ENCODE measurements at regions not wholly inside any gene's neighbourhood (a gene's known extent, or its start where the extent isn't known, plus 50 kb on each side); places are given as distances from the start of the nearest gene placed in this dataset.

GRCh38 chr3:116980099-116980498 is 270.5 kb downstream of the TUSC7 start:
- Histone ChIP-seq H3K9me3 (ENCODE audit: control insufficient read depth in 1 of 2, low read length in 2 of 2) (no peaks in the 10 kb centered on the region), H3K36me3 (ENCODE audit: control insufficient read depth in 1 of 2, insufficient read depth in 2 of 2, low read length in 2 of 2) (no peaks in the 10 kb centered on the region), H3K4me1 (ENCODE audit: control insufficient read depth in 1 of 2, insufficient read depth in 2 of 2, low read length in 2 of 2) (no peaks in the 10 kb centered on the region), H3K27me3 (ENCODE audit: control insufficient read depth in 1 of 2, insufficient read depth in 2 of 2, low read length in 2 of 2) (no peaks in the 10 kb centered on the region), H3K4me3 (ENCODE audit: low read depth in 1 of 2, low read length in 2 of 2) (no peak overlapping the region), H3K9ac (ENCODE audit: low read depth in 1 of 2, low read length in 2 of 2) (no peak overlapping the region), H3K27ac (ENCODE audit: low read depth, low read length) (no peak overlapping the region)

- Histone ChIP-seq H3K4me1 (ENCODE audit: control insufficient read depth in 1 of 2, insufficient read depth in 2 of 2, low read length in 2 of 2) (no peaks in the 10 kb centered on the region), H3K27me3 (ENCODE audit: control insufficient read depth in 1 of 2, insufficient read depth in 2 of 2, low read length in 2 of 2) (no peaks in the 10 kb centered on the region), H3K36me3 (ENCODE audit: control insufficient read depth in 1 of 2, insufficient read depth in 2 of 2, low read length in 2 of 2) (no peaks in the 10 kb centered on the region), H3K9me3 (ENCODE audit: control insufficient read depth in 1 of 2, low read length in 2 of 2) (no peaks in the 10 kb centered on the region), H3K4me3 (ENCODE audit: low read depth in 1 of 2, low read length in 2 of 2) (no peak overlapping the region), H3K9ac (ENCODE audit: low read depth in 1 of 2, low read length in 2 of 2) (no peak overlapping the region), H3K27ac (ENCODE audit: low read depth, low read length) (no peak overlapping the region)
Observed at GRCh38 chr3:116981089-116981488, 271.5 kb downstream of the TUSC7 start.

- Histone ChIP-seq H3K9me3 (ENCODE audit: control insufficient read depth in 1 of 2, low read length in 2 of 2) (no peaks in the 10 kb centered on the region), H3K4me3 (ENCODE audit: low read depth in 1 of 2, low read length in 2 of 2) (no peak overlapping the region), H3K36me3 (ENCODE audit: control insufficient read depth in 1 of 2, insufficient read depth in 2 of 2, low read length in 2 of 2) (no peaks in the 10 kb centered on the region), H3K4me1 (ENCODE audit: control insufficient read depth in 1 of 2, insufficient read depth in 2 of 2, low read length in 2 of 2) (no peaks in the 10 kb centered on the region), H3K9ac (ENCODE audit: low read depth in 1 of 2, low read length in 2 of 2) (no peak overlapping the region), H3K27ac (ENCODE audit: low read depth, low read length) (no peak overlapping the region), H3K27me3 (ENCODE audit: control insufficient read depth in 1 of 2, insufficient read depth in 2 of 2, low read length in 2 of 2) (no peaks in the 10 kb centered on the region)
Observed at GRCh38 chr3:116984301-116984700, 274.7 kb downstream of the TUSC7 start.

DNA sequence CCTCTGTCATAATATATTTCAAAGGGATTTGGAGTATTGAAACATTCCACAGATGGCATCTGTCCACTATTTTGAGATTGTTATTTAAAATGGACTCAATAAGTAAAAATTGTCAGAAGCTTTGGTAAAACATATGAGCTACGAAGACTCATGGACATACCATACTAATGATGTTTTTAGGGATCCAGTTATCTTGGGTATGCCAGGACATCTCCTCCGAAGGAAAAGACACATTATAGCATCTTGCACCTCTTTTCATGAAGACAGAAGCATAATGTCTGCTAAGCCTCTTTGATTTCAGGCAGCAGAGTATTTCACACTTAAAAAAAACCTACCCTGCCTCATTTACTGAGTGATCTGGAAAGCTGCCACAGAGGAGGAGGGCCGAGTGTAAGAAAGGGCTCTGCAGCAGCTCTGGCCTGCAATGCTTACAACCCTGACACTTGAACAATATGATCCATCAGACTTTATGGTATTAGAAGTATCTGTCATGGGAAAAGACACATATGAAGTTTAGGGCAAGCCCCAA is 284.8 kb downstream of the TUSC7 start:
- Histone ChIP-seq H3K9me3 (ENCODE audit: control insufficient read depth in 1 of 2, low read length in 2 of 2) (no peaks in the 10 kb centered on the region), H3K4me1 (ENCODE audit: control insufficient read depth in 1 of 2, insufficient read depth in 2 of 2, low read length in 2 of 2) (no peaks in the 10 kb centered on the region), H3K4me3 (ENCODE audit: low read depth in 1 of 2, low read length in 2 of 2) (no peak overlapping the region), H3K27me3 (ENCODE audit: control insufficient read depth in 1 of 2, insufficient read depth in 2 of 2, low read length in 2 of 2) (no peaks in the 10 kb centered on the region), H3K36me3 (ENCODE audit: control insufficient read depth in 1 of 2, insufficient read depth in 2 of 2, low read length in 2 of 2) (no peaks in the 10 kb centered on the region), H3K9ac (ENCODE audit: low read depth in 1 of 2, low read length in 2 of 2) (no peak overlapping the region), H3K27ac (ENCODE audit: low read depth, low read length) (no peak overlapping the region)

GRCh38 chr3:117003501-117003900 is 293.9 kb downstream of the TUSC7 start:
- Histone ChIP-seq H3K9ac (ENCODE audit: low read depth in 1 of 2, low read length in 2 of 2) (no peak overlapping the region), H3K27me3 (ENCODE audit: control insufficient read depth in 1 of 2, insufficient read depth in 2 of 2, low read length in 2 of 2) (no peaks in the 10 kb centered on the region), H3K4me3 (ENCODE audit: low read depth in 1 of 2, low read length in 2 of 2) (no peak overlapping the region), H3K27ac (ENCODE audit: low read depth, low read length) (no peak overlapping the region), H3K9me3 (ENCODE audit: control insufficient read depth in 1 of 2, low read length in 2 of 2) (no peaks in the 10 kb centered on the region), H3K4me1 (ENCODE audit: control insufficient read depth in 1 of 2, insufficient read depth in 2 of 2, low read length in 2 of 2) (peaks cover 0 to 8% of the 10 kb centered on the region in 2 donors), H3K36me3 (ENCODE audit: control insufficient read depth in 1 of 2, insufficient read depth in 2 of 2, low read length in 2 of 2) (no peaks in the 10 kb centered on the region)

DNA sequence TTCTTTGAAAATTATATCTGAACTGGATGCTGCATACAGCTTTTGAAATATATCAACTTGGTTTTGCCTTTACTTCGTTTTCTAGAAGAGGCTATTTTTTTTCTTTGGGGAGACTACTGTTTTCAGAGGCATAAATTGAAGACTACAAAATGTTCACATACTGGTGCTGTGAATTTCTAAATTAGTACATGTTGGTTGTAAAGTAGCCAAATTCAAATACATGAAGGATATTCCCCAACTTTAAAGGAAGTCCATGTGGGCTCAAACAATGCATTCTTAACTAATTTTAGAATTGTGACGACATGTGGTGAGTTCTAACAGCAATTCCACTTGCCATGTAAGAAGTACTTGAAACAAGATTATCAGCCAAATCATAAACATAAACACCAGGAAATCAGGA is 295.7 kb downstream of the TUSC7 start:
- no peak overlapping the region for H3K27ac ChIP-seq (ENCODE audit: low read depth, low read length)
- H3K9me3 ChIP-seq (ENCODE audit: control insufficient read depth in 1 of 2, low read length in 2 of 2) = no peaks in the 10 kb centered on the region
- H3K9ac ChIP-seq (ENCODE audit: low read depth in 1 of 2, low read length in 2 of 2) = no peak overlapping the region
- no peaks in the 10 kb centered on the region for H3K27me3 ChIP-seq (ENCODE audit: control insufficient read depth in 1 of 2, insufficient read depth in 2 of 2, low read length in 2 of 2)
- H3K36me3 ChIP-seq (ENCODE audit: control insufficient read depth in 1 of 2, insufficient read depth in 2 of 2, low read length in 2 of 2) = no peaks in the 10 kb centered on the region
- no peak overlapping the region for H3K4me3 ChIP-seq (ENCODE audit: low read depth in 1 of 2, low read length in 2 of 2)
- peaks cover 0 to 8% of the 10 kb centered on the region in 2 donors for H3K4me1 ChIP-seq (ENCODE audit: control insufficient read depth in 1 of 2, insufficient read depth in 2 of 2, low read length in 2 of 2)

DNA sequence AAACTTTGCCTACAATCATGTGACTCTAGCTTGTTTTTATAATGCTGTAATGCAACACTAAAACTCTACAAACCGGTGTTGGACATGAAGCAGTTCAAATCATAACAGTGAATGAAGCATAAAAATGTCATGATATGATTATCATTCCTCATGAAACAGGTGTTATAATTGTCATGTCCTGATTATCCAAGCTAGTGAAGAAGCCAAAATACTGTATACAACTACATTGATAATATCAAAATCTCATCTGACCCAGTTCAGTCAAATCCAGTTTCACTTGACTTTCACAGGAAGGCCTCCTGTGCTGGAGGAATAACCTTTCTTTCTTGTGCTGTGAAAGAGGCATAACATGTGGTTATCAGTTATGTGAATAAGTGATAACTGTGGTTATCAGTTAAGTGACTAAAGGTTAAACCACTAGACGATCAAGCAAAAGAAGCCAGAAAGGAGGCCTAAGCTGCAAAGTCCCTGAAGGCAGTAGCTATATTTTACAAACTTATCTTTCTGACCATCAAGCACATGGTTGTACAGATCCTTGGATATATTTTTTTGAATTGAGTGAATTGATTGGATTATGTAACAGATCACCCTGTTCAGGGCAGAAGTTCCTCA is 296.4 kb downstream of the TUSC7 start:
- Histone ChIP-seq H3K27me3 (ENCODE audit: control insufficient read depth in 1 of 2, insufficient read depth in 2 of 2, low read length in 2 of 2) (no peaks in the 10 kb centered on the region), H3K9me3 (ENCODE audit: control insufficient read depth in 1 of 2, low read length in 2 of 2) (no peaks in the 10 kb centered on the region), H3K27ac (ENCODE audit: low read depth, low read length) (no peak overlapping the region), H3K9ac (ENCODE audit: low read depth in 1 of 2, low read length in 2 of 2) (no peak overlapping the region), H3K36me3 (ENCODE audit: control insufficient read depth in 1 of 2, insufficient read depth in 2 of 2, low read length in 2 of 2) (no peaks in the 10 kb centered on the region), H3K4me1 (ENCODE audit: control insufficient read depth in 1 of 2, insufficient read depth in 2 of 2, low read length in 2 of 2) (peaks cover 0 to 8% of the 10 kb centered on the region in 2 donors), H3K4me3 (ENCODE audit: low read depth in 1 of 2, low read length in 2 of 2) (no peak overlapping the region)

DNA sequence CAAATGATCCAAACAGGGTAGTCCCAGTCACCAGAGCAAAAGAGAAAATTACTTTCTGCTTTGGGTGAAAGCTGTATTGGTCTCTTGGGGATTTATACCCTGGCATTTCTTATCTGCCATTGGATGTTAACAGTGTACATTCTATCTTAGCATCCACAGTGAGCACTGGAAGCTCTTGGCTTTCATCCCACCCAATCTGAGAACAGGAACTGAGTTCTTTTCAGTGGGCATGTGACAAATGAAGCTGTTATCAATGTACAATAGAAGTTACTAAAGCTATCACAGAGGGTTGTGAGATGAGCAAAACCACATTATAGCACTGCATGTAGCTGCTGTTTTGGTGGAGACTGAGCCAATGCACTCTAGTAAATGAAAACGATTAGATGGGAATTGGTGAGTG is 300.7 kb downstream of the TUSC7 start:
- H3K27ac ChIP-seq (ENCODE audit: low read depth, low read length) = no peak overlapping the region
- H3K4me3 ChIP-seq (ENCODE audit: low read depth in 1 of 2, low read length in 2 of 2) = no peak overlapping the region
- peaks cover 0 to 8% of the 10 kb centered on the region in 2 donors for H3K4me1 ChIP-seq (ENCODE audit: control insufficient read depth in 1 of 2, insufficient read depth in 2 of 2, low read length in 2 of 2)
- no peaks in the 10 kb centered on the region for H3K36me3 ChIP-seq (ENCODE audit: control insufficient read depth in 1 of 2, insufficient read depth in 2 of 2, low read length in 2 of 2)
- no peaks in the 10 kb centered on the region for H3K9me3 ChIP-seq (ENCODE audit: control insufficient read depth in 1 of 2, low read length in 2 of 2)
- H3K27me3 ChIP-seq (ENCODE audit: control insufficient read depth in 1 of 2, insufficient read depth in 2 of 2, low read length in 2 of 2) = no peaks in the 10 kb centered on the region
- H3K9ac ChIP-seq (ENCODE audit: low read depth in 1 of 2, low read length in 2 of 2) = no peak overlapping the region

- H3K27ac ChIP-seq (ENCODE audit: low read depth, low read length) = no peak overlapping the region
Observed at GRCh38 chr3:117011687-117012250, 302.2 kb downstream of the TUSC7 start.

DNA sequence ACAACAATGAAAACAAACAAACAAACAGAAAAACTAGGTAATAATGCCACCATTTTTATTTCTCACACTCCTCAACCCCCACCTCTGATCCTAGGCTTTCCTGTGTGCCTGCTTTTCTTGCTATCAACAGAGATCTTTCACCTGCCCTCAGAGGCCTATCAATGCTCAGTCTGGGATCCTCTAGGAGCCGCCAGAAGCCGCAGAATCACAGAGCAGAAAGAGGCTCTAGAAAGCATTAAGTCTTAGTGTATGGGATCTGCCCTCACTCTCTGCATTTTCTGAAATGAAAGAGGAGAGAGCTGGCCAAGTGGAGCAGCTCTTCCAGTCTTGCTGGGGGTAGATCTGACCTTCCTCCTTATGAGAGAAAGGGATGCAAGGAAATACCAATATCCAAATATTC is 306.8 kb downstream of the TUSC7 start:
- Histone ChIP-seq H3K4me1 (ENCODE audit: control insufficient read depth in 1 of 2, insufficient read depth in 2 of 2, low read length in 2 of 2) (no peaks in the 10 kb centered on the region), H3K4me3 (ENCODE audit: low read depth in 1 of 2, low read length in 2 of 2) (no peak overlapping the region), H3K27me3 (ENCODE audit: control insufficient read depth in 1 of 2, insufficient read depth in 2 of 2, low read length in 2 of 2) (no peaks in the 10 kb centered on the region), H3K36me3 (ENCODE audit: control insufficient read depth in 1 of 2, insufficient read depth in 2 of 2, low read length in 2 of 2) (no peaks in the 10 kb centered on the region), H3K9me3 (ENCODE audit: control insufficient read depth in 1 of 2, low read length in 2 of 2) (no peaks in the 10 kb centered on the region), H3K27ac (ENCODE audit: low read depth, low read length) (no peak overlapping the region), H3K9ac (ENCODE audit: low read depth in 1 of 2, low read length in 2 of 2) (no peak overlapping the region)

More at GRCh38 chr3:117011687-117012250, 302.2 kb downstream of the TUSC7 start:
- Histone ChIP-seq H3K4me3 (ENCODE audit: low read depth in 1 of 2, low read length in 2 of 2) (no peak overlapping the region), H3K9me3 (ENCODE audit: control insufficient read depth in 1 of 2, low read length in 2 of 2) (no peaks in the 10 kb centered on the region), H3K36me3 (ENCODE audit: control insufficient read depth in 1 of 2, insufficient read depth in 2 of 2, low read length in 2 of 2) (no peaks in the 10 kb centered on the region), H3K4me1 (ENCODE audit: control insufficient read depth in 1 of 2, insufficient read depth in 2 of 2, low read length in 2 of 2) (no peaks in the 10 kb centered on the region), H3K9ac (ENCODE audit: low read depth in 1 of 2, low read length in 2 of 2) (no peak overlapping the region), H3K27me3 (ENCODE audit: control insufficient read depth in 1 of 2, insufficient read depth in 2 of 2, low read length in 2 of 2) (no peaks in the 10 kb centered on the region)
